HG02981 (cell line): ENCODE measurements at regions not wholly inside any gene's neighbourhood (a gene's known extent, or its start where the extent isn't known, plus 50 kb on each side); places are given as distances from the start of the nearest gene placed in this dataset.

Experiments used
- ATAC-seq: cut with Tn5 transposase; IDR thresholded peaks from one replicate; pipeline ENCODE4 v1.9.1; 2021; ENCODE audit warnings: mild to moderate bottlenecking, moderate library complexity; ENCODE audit not compliant: unreplicated experiment

GRCh38 chr4:54493862-54494261 lies 163.9 kb upstream of the KIT start:
- no peak for ATAC-seq

GRCh38 chr4:54495091-54495490 lies 162.7 kb upstream of the KIT start:
- ATAC-seq: no peak

- ATAC-seq: no peak
Measured at GRCh38 chr4:54495641-54496040, 162.1 kb upstream of the KIT start.

GRCh38 chr4:54496412-54496811 lies 161.3 kb upstream of the KIT start:
- ATAC-seq: no peak

- ATAC-seq: no peak
Measured at GRCh38 chr4:54497947-54498346, 159.8 kb upstream of the KIT start.

- ATAC-seq: no peak
Measured at GRCh38 chr4:54498661-54499111, 159.1 kb upstream of the KIT start.

- no peak for ATAC-seq
Measured at GRCh38 chr4:54499308-54500074, 158.3 kb upstream of the KIT start.

- ATAC-seq: no peak
Measured at GRCh38 chr4:54505362-54505761, 152.4 kb upstream of the KIT start.

GRCh38 chr4:54505996-54506395 lies 151.8 kb upstream of the KIT start:
- no peak for ATAC-seq

GRCh38 chr4:54509057-54509456 lies 148.7 kb upstream of the KIT start:
- ATAC-seq: no peak

GRCh38 chr4:54513204-54513603 lies 144.6 kb upstream of the KIT start:
- ATAC-seq: no peak

GRCh38 chr4:54513741-54514140 lies 144.0 kb upstream of the KIT start:
- ATAC-seq: no peak

- no peak for ATAC-seq
Measured at GRCh38 chr4:54516556-54517215, 141.1 kb upstream of the KIT start.

- no peak for ATAC-seq
Measured at GRCh38 chr4:54517781-54518444, 139.8 kb upstream of the KIT start.

- no peak for ATAC-seq
Measured at GRCh38 chr4:54525602-54526001, 132.2 kb upstream of the KIT start.

- ATAC-seq: no peak
Measured at GRCh38 chr4:54526560-54526959, 131.2 kb upstream of the KIT start.

GRCh38 chr4:54527532-54527931 lies 130.2 kb upstream of the KIT start:
- no peak for ATAC-seq

- no peak for ATAC-seq
Measured at GRCh38 chr4:54539500-54540029, 118.2 kb upstream of the KIT start.

- ATAC-seq: no peak
Measured at GRCh38 chr4:54540931-54541330, 116.8 kb upstream of the KIT start.

- ATAC-seq: no peak
Measured at GRCh38 chr4:54541426-54542118, 116.2 kb upstream of the KIT start.

GRCh38 chr4:54542119-54542438 lies 115.7 kb upstream of the KIT start:
- no peak for ATAC-seq
